Endothelial cell of umbilical vein (primary cell): ENCODE measurements at regions not wholly inside any gene's neighbourhood (a gene's known extent, or its start where the extent isn't known, plus 50 kb on each side); places are given as distances from the start of the nearest gene placed in this dataset.

Experiments
- BruUV-seq: library from RNA; stranded (reverse); fragments of 400-500 nt; replicated peaks from 2 replicates; lab custom pipeline; 2021; lab: Mats Ljungman, UMichigan
- CTCF ChIA-PET: fragments of 300-600, 350-600 bp; sonication (Branson Sonifier 250); formaldehyde crosslinking; loops from one replicate; lab custom pipeline; 2021; ENCODE audit warnings: antibody characterized with exemption, inconsistent platforms; lab: Charles Lee
- POLR2A ChIA-PET: fragments of 300-600, 350-600 bp; sonication (Branson Sonifier 250); formaldehyde crosslinking; loops from one replicate; lab custom pipeline; 2021; ENCODE audit warnings: antibody characterized with exemption, inconsistent platforms; lab: Charles Lee
- DNase-seq: peaks from one replicate; pipeline ENCODE4 v3.0.0-alpha.2; 2011; ENCODE audit warnings: low read depth, low spot score
- FAIRE-seq: peaks from 2 replicates; lab custom pipeline; 2011; peaks lifted over from hg19 to GRCh38; lab: Jason Lieb, UNC
- H2AFZ ChIP-seq: 2 replicates; pipeline ENCODE4 v1.6.0; 2012; ENCODE audit warnings: low read depth, low read length, control low read depth, inconsistent platforms
- H3K27ac ChIP-seq: 2 replicates; pipeline ENCODE4 v1.5.1; 2011; ENCODE audit warnings: low read depth, mild to moderate bottlenecking, control low read depth, low read length, moderate library complexity; ENCODE audit not compliant: insufficient read depth
- H3K27me3 ChIP-seq, 2 experiments: 2 replicates each; pipeline versions ENCODE4 v1.6.0 to v1.6.1; 2011; ENCODE audit warnings: low read length in 2 of 2, mixed read lengths in 1 of 2; ENCODE audit not compliant: control insufficient read depth in 2 of 2, insufficient read depth in 2 of 2
- H3K36me3 ChIP-seq, 2 experiments: 2 replicates in 1 of 2; 3 replicates in 1 of 2; pipeline ENCODE4 v1.5.1; 2011; ENCODE audit warnings: low read length in 2 of 2, mild to moderate bottlenecking in 1 of 2, moderate library complexity in 1 of 2; ENCODE audit not compliant: control insufficient read depth in 2 of 2, insufficient read depth in 2 of 2; ENCODE audit errors: extremely low read depth in 1 of 2
- H3K4me1 ChIP-seq: 3 replicates; pipeline ENCODE4 v1.5.1; 2011; ENCODE audit warnings: mild to moderate bottlenecking, low read length; ENCODE audit not compliant: control insufficient read depth, insufficient read depth; ENCODE audit errors: extremely low read depth
- H3K4me2 ChIP-seq: 2 replicates; pipeline ENCODE4 v1.6.1; 2011; ENCODE audit warnings: low read length, control low read depth, mixed read lengths; ENCODE audit not compliant: insufficient read depth
- H3K4me3 ChIP-seq, 3 experiments: fragments of 200-600 bp in 1 of 3; sonication (generic), shearing (Covaris generic) in 1 of 3; replicated peaks in 1 of 3; 2 replicates each; pipeline ENCODE4 v1.5.1; 2011 to 2016; ENCODE audit warnings: control low read depth in 3 of 3, low read length in 3 of 3, mild to moderate bottlenecking in 2 of 3, inconsistent platforms in 1 of 3, low read depth in 1 of 3, moderate library complexity in 1 of 3; ENCODE audit not compliant: insufficient read depth in 1 of 3
- H3K79me2 ChIP-seq: 2 replicates; pipeline ENCODE4 v1.6.0; 2012; ENCODE audit warnings: low read length, inconsistent platforms; ENCODE audit not compliant: control insufficient read depth, insufficient read depth
- H3K9ac ChIP-seq: replicated peaks from 2 replicates; pipeline ENCODE3; 2011; ENCODE audit warnings: low read length, control low read depth; ENCODE audit not compliant: insufficient read depth; ENCODE audit errors: extremely low read depth
- H3K9me1 ChIP-seq: replicated peaks from 3 replicates; pipeline ENCODE4 v1.6.0; 2011; ENCODE audit warnings: mild to moderate bottlenecking, low read length; ENCODE audit not compliant: control insufficient read depth, insufficient read depth; ENCODE audit errors: extremely low read depth
- H3K9me3 ChIP-seq: replicated peaks from 2 replicates; pipeline ENCODE4 v1.5.1; 2012; ENCODE audit warnings: low read length, inconsistent platforms; ENCODE audit not compliant: control insufficient read depth, insufficient read depth
- H4K20me1 ChIP-seq: replicated peaks from 2 replicates; pipeline ENCODE3; 2011; ENCODE audit warnings: mild to moderate bottlenecking, low read length; ENCODE audit not compliant: control insufficient read depth, insufficient read depth; ENCODE audit errors: extremely low read depth
- EZH2 ChIP-seq: IDR thresholded peaks from 2 replicates; pipeline ENCODE4 v1.6.1; 2012; ENCODE audit warnings: borderline replicate concordance, low read depth, mild to moderate bottlenecking, moderate library complexity, low read length, inconsistent platforms; ENCODE audit not compliant: severe bottlenecking
- FOS ChIP-seq: IDR thresholded peaks from 2 replicates; pipeline ENCODE4 v1.6.1; 2011; ENCODE audit warnings: mild to moderate bottlenecking, low read length, moderate library complexity, borderline replicate concordance; ENCODE audit not compliant: insufficient read depth
- GATA2 ChIP-seq: IDR thresholded peaks from 2 replicates; pipeline ENCODE4 v1.7.0; 2011; ENCODE audit warnings: low read depth, mild to moderate bottlenecking, moderate library complexity, mixed read lengths, low read length; ENCODE audit not compliant: insufficient read length, insufficient read depth
- JUN ChIP-seq: IDR thresholded peaks from 2 replicates; pipeline ENCODE4 v1.6.1; 2011; ENCODE audit warnings: borderline replicate concordance, low read depth; ENCODE audit not compliant: insufficient read length, insufficient read depth
- MYC ChIP-seq: IDR thresholded peaks from one replicate; pipeline ENCODE4 v1.6.1; 2011; ENCODE audit warnings: mild to moderate bottlenecking, low read depth, low read length
- POLR2A ChIP-seq: IDR thresholded peaks from 2 replicates; pipeline ENCODE4 v1.6.1; 2012; ENCODE audit warnings: low read depth, mild to moderate bottlenecking, control low read depth, low read length
- POLR2AphosphoS5 ChIP-seq: IDR thresholded peaks from 2 replicates; pipeline ENCODE4 v1.6.1; 2012; ENCODE audit warnings: low read depth, mild to moderate bottlenecking, control low read depth, low read length, moderate library complexity; ENCODE audit not compliant: insufficient read depth
- dilution Hi-C: fragments of 300-500 bp; cut with MboI; formaldehyde crosslinking; loops from one replicate; pipeline ENCODE4 v1.15.0; 2019; ENCODE audit warnings: low sequenced_read_pairs; ENCODE audit not compliant: extremely low pct_ligation_motif_present
- intact Hi-C: fragments of 100-400 bp; cut with micrococcal nuclease; formaldehyde crosslinking; loops from one replicate; pipeline ENCODE4 v1.10.0; 2022
- TF ChIP-seq, protein P1 (sequence below): IDR thresholded peaks from 2 replicates; pipeline ENCODE4 v1.6.1; 2011; ENCODE audit not compliant: insufficient read depth, insufficient read length
- TF ChIP-seq, protein P2 (sequence below), 2 donors: IDR thresholded peaks; 1 replicate in 1 of 2; 2 replicates in 1 of 2; pipeline ENCODE4 v1.5.1; 2011; ENCODE audit warnings: low read length in 2 of 2, mild to moderate bottlenecking in 2 of 2, moderate library complexity in 2 of 2, control low read depth in 1 of 2, inconsistent platforms in 1 of 2, low read depth in 1 of 2; ENCODE audit not compliant: insufficient read depth in 1 of 2; ENCODE audit errors: extremely low read depth in 1 of 2

DNA sequence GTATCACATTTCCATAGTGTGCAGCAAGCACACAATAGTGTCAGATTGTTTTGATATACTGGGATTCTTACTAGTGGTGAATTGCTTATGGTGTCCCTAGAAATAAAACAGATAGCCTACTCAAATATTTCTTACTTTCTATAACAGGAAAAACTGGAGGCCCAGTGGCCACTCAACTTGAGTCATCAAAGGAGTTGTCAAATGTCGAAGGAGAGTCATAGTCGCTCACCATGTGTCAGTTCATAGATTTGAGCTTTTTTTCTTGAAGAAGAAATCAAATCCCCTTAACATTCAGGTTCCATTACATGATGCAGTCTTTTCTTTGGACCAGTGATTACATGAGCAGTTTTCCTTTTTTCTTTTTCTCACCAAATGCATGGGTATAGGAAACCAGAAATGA lies 1271.0 kb downstream of the RAPGEF2 start:
- Histone ChIP-seq H3K79me2 (no peaks in the 10 kb centered on the region), H3K27me3 (no peaks in the 10 kb centered on the region), H3K4me3 (no peak overlapping the region), H3K4me1 (no peaks in the 10 kb centered on the region), H3K9ac (no peak overlapping the region), H3K4me2 (no peak overlapping the region), H3K27ac (no peak overlapping the region), H2AFZ (no peak overlapping the region), H4K20me1 (no peaks in the 10 kb centered on the region), H3K9me1 (no peaks in the 10 kb centered on the region), H3K36me3 (no peaks in the 10 kb centered on the region), H3K9me3 (no peaks in the 10 kb centered on the region)
- POLR2A ChIA-PET, result no interaction called here
- TF ChIP-seq GATA2 (no peak), POLR2A (no peak), POLR2AphosphoS5 (no peak), FOS (no peak), MYC (no peak), JUN (no peak), EZH2 (no peak)
- TF ChIP-seq, protein P1, sequence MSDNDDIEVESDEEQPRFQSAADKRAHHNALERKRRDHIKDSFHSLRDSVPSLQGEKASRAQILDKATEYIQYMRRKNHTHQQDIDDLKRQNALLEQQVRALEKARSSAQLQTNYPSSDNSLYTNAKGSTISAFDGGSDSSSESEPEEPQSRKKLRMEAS, result no peak
- TF ChIP-seq, protein P2, sequence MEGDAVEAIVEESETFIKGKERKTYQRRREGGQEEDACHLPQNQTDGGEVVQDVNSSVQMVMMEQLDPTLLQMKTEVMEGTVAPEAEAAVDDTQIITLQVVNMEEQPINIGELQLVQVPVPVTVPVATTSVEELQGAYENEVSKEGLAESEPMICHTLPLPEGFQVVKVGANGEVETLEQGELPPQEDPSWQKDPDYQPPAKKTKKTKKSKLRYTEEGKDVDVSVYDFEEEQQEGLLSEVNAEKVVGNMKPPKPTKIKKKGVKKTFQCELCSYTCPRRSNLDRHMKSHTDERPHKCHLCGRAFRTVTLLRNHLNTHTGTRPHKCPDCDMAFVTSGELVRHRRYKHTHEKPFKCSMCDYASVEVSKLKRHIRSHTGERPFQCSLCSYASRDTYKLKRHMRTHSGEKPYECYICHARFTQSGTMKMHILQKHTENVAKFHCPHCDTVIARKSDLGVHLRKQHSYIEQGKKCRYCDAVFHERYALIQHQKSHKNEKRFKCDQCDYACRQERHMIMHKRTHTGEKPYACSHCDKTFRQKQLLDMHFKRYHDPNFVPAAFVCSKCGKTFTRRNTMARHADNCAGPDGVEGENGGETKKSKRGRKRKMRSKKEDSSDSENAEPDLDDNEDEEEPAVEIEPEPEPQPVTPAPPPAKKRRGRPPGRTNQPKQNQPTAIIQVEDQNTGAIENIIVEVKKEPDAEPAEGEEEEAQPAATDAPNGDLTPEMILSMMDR (IDR thresholded peaks at IDR 0.05; ENCODE audit: extremely low read depth in 1 of 2, insufficient read depth in 1 of 2, low read depth in 1 of 2, low read length in 2 of 2), result no peak
- no TSS peak for BruUV-seq
- DNase-seq, result no peak
- dilution Hi-C loops, result no loop called here
- CTCF ChIA-PET, result no interaction called here
- intact Hi-C loops, result no loop called here
- FAIRE-seq, result no peak
